ENCODE measurements at regions not wholly inside any gene's neighbourhood (a gene's known extent, or its start where the extent isn't known, plus 50 kb on each side); places are given as distances from the start of the nearest gene placed in this dataset.

DNA sequence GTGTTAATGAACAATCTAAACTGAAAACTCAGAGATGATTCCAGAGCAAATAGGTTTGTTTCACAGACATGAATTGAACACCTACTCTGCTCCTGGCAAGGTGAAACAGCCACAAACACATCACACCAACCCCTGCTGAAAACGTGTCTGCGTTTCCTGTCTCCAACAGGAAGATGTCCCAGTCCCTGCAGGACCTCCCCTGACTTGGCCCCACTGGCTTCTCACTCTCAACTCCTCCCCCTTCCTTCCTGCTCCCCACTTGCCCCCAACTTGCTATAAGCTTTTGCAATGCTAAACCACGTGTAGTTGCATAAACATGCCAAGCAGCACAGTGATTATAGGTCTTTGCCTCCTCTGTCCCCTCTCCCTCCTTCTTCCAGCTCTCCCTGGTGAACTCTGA lies 567.6 kb downstream of the BCL11B start:
- DNase-seq = no peak

DNA sequence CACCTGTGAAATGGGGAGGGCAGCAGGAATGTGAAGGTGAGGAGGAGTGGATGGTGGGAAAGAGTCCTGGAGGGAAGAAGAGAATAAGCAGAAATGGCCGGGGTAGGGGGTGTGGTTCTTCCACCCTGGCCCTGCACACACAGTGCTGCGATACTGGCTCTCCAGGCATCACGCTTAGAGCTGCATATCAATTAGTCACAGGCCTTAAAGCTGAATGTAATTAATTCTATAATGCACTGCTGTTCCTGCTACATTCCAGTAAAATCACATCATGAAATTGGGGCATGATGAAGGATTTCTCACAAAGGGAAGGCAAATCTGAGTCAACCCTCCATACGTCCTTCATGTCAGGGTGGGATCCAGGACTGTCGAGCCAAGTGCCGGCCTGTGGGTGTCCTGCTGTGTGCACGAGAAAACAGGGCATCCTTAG lies 566.1 kb downstream of the BCL11B start:
- no peak for DNase-seq

DNA sequence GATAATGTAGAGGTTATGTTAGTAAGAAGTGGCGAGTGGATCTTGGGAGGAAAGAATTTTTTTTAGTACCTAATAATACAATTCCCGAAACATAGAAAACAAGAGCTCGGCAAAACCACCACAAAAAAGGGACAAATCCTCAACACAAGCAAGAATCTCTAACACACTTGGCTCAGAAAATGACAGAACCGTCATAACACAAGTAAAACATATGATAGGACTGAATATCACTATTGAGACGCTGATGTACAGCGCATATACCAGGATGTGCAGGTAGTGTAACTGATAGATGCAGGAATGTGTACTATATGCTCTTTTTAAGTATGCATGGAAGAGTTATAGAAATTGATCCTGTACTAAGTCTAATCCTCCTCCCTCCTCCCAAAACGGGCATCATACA lies 564.5 kb downstream of the BCL11B start:
- no peak for DNase-seq

DNA sequence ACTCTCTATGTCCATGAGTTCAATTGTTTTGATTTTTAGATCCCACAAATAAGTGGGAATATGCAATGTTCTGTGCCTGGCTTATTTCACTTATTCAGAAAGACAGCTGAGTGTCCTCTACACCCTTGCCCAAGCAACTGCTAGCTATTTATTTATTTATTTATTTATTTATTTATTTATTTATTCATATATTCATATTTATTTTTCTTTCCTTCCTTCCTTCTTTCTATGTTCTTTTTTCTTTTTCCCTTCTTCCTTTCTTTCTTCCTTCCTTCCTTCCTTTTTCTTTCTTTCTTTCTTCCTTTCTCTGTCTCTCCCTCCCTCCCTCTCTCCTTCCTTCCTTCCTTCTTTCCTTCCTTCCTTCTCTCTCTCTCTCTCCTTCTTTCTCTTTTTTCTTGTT lies 563.4 kb downstream of the BCL11B start:
- DNase-seq = no peak

DNA sequence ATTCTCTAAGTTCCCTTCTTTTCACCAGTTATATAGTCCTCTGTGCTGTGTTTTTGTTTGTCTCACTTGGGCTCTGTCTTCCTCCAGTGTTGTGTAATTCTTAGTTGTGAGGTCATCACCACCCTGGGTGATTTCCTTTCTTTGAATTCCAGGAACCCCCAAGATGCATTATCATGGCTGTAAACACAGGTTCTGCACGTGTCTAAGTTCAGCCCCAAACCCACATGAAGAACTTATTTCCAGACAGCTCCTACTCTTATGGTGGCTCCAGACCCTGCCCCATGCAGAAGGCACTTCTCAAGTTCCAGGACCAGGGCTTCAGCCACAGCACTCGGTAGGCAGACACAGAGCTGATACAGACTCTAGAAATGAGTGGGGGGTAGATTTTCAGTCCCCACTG lies 560.5 kb downstream of the BCL11B start:
- no peak for DNase-seq

DNA sequence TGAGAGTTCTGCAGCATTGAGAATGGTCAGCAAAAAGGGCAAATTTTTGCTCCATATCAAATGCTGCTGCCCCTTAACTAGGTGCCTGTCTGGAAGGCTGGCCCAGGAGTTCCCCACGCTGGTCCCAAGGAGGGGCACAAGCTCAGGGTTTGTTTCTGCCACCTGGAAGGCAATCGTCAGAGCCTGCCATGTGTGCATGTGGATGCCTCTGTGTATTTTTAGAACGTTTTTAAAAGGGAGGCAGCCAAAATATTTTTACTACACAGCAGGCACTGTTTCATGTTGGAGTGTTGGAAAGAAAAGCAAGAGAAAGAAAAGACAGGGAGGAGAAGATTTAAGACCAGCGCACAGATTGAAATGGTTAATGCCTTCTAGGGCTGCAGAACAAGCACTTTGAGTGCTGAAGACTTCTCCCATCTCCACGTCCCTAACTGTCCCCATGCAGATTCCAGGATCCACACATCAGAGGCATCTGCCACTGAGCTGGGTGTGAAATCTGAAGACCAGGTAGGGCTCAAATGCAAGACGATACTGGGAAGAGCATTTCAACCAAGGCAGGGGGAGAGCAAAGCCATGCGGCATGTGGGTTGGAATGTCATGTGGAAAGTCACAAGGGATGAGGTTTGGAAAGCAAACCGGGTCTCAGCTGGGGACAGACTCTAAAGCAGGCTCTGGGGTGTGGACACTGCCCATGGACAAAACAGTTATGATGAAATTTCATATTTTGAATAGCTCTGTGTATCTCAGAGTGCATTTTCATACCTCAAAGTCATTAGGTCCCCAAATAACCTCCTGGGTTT lies 557.2 kb downstream of the BCL11B start:
- DNase-seq = no peak

DNA sequence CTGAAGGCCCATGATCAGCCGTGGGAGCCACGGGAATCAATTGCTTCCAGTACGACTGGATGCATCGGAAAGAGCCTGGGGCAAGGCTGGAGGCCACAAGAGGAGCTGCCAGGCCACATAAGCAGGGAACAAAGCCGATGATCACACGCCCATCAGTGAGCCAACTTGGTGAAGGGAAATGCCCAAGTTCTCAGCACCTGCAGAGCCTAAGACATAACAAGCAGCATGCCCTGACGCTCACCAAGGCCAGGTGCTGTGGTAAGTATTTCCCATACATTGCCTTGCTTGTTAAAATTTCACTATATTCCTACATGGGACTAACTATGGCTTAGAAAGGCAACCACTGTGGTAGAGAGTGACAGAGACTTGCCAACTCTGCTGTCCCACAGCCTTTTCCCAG lies 555.9 kb downstream of the BCL11B start:
- DNase-seq = no peak

DNA sequence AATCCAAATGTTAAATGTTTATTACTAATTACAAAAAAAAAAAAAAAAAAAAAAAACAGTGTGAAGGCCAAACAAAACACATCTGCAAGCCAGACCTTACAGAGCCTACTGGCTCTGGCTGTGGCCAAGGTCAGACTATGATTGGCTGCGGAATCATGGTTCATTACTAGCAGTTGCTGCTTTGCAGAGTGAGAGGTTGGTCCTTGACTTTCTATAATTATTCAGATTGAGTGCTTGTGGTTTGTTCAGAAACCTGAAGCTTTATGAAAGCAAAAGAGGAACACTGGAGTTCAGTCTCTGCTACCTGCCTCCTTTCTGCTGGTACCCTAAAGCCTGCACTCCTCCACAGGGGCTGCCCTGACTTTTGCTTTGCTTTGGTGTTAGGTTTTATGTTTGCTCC lies 550.9 kb downstream of the BCL11B start:
- no peak for DNase-seq

DNA sequence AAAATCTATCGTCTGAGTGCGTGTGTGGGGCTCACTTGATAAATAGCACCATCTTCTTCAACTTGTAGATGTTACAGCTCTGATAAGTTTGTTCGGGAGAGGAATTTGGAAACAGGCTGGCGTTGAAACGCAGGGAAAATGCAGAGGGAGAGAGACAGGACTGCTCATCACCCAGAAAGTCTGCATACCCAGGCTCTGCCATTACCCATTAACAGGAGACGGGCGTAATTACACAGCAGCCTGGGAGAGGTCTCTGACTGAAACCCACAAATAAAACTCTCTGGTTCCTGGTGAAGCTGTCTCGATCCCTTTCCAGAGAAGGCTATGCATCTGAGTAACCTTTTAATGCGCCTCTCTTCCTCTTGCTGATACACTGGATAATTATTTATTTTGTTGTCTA lies 547.3 kb downstream of the BCL11B start:
- DNase-seq = no peak

DNA sequence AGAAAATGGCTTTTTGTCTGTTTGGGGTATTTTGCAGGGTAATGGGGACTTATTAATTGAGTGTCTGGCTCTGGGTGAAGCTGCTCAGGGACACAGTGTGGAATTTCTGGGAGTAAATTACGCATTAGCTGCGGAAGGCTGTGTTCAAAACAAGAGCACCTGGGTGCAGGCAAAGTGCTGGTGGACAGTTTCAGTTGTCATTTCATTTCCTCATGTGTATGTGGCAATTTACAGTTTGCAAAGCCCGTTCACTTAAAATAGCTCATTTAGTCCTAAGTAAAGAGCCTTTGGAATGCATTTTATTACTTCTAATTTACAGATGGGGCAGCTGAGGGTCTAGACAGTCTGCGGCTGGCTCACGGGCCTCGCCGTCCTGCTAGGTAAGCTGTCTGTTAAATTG lies 546.8 kb downstream of the BCL11B start:
- no peak for DNase-seq

DNA sequence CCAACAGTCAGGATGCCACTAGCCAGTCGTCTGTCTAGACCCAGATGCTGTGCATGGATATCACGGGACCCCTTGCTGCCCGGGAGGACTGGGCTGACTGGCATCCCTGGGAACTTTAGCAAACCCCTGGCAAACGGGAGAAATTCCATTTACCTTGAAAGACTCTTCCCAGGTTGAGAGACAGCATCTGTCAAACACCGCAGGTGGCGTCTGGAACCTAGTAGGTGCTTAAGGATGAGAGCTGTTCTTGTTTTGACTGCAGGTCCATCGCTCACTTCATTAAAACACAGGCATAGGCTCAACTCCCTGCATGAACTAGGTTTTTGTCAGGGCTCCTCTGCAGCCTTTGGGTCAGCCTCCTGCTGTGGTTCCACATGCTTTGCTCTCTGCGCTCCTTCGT lies 546.3 kb downstream of the BCL11B start:
- no peak for DNase-seq

DNA sequence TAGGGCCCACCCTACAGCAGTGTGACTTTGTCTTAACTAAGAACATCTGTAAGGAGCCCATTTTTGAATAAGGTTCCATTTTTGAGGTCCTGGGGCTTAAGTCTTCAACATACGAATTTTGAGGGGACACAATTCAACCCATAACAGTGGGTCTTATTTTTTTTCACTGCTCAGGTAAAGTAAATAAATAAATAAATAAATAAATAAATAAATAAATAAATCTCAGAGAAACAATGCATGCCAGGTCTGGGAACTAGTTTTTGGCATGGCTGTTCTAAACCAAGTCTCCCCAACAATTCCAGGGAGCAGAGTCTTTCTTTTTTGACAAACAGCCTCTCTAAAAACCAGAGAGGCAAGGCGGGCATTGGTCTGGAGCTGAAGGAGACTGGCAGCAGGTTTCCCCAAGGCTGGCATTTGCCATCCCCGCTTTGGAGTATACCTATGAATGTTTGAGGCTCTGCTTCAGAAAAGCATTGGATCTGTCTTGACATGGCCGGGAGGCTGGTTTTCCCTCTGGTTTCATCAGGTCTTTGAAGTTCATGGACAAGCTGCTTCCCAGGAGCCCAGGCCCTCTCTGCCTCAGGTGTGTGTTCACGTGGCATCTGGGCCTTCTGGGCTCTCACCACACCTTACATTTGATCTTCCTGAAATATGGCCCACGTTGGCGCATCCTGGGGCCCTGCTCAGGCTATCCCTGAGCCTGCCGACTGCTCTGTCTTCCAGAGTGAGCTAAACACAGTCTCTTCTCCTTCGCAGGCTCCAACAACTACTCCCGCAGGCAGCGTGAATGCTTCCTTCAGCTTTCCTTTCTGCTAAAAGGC lies 545.2 kb downstream of the BCL11B start:
- DNase-seq = no peak

DNA sequence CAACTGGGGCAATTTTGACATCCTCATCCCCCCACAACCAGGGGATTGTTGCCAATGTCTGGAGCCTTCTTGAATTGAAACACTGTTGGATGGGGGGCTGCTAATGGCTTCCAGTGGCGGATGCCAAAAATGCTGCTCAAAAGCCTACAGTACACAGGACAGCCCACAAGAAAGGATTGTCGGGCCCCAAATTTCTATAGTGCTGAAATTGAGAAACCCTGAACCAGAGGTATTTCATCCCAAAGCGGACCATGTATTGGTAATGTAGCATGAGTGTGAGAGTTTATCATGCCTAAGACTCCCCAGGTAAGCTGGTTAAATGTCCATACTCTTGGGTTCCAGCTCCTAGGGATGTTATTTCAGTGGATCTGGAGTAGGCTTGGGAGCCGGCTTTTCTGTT lies 544.0 kb downstream of the BCL11B start:
- no peak for DNase-seq

DNA sequence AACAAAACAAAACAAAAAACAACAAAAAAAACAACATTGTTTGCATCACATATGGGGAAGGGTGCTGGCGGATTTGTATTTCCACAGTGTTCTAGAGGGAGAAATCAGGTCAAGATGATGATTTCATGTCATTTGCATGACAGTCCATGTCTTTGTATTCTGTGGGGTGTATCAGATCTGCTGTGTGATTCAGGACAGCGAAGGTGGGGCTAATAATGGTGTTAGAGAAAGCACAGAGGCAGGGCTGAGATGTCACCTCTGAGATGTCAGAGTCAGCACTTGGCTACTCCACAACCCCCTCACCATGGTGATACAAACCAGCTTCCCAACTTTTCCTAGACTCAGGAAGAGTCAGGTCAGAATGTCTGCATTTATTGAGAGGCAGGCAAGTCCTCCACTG lies 543.2 kb downstream of the BCL11B start:
- DNase-seq = no peak

DNA sequence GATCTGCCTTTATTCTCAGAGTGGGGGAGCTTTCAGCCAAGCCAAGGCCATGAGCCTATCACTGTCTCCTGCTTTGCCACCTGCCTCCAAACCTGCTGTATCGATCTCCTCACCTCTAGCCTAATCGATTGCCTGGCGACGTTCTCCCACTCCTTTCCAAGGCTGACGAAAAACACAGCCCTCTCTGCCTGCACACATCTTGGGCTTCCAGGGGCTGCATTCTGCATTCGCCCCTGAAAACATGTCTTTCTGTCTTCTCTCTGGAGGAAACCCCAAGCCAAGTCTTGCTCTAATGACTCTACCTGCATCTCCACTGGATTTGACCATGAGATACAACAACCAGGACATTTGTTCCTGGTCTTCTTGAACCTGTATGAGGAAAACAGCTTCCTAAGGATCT lies 540.7 kb downstream of the BCL11B start:
- DNase-seq = no peak

DNA sequence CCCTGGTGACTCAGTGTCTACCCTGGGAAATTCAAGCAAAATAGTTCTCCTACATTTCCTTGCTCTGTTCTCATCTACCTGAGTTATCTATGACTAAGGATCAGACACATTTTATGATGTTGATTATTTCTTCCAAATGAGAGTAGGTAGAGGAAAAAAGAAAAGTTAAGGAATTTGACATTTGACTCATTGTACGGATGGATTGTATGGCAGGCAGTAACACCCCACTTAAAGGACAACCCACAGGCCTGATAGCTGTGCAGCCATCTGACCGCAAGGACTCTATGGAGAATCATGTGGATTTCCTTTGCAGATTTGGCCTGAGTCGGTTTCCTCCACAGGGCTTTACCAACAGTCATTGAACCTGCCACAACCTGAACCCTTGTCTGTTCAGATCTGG lies 540.3 kb downstream of the BCL11B start:
- DNase-seq = no peak

DNA sequence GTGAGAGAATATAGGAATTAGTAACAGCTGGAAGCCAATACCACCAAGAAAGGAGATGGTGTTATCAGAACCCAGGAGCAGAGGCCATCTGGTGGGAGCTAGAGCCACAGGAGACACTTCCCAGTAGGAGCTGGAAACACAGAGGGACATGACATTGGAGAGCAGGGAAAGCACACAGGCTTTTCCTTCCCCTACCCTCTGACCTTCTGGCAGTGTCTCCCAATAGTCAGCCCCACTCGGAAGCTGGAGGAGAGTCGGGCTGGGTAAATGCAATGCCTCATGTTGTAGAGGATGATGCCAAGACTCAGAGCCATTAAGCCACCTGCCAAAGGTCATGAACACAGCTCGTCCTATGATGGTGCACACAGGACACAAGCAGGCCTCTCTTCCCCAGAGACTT lies 538.5 kb downstream of the BCL11B start:
- DNase-seq = no peak

DNA sequence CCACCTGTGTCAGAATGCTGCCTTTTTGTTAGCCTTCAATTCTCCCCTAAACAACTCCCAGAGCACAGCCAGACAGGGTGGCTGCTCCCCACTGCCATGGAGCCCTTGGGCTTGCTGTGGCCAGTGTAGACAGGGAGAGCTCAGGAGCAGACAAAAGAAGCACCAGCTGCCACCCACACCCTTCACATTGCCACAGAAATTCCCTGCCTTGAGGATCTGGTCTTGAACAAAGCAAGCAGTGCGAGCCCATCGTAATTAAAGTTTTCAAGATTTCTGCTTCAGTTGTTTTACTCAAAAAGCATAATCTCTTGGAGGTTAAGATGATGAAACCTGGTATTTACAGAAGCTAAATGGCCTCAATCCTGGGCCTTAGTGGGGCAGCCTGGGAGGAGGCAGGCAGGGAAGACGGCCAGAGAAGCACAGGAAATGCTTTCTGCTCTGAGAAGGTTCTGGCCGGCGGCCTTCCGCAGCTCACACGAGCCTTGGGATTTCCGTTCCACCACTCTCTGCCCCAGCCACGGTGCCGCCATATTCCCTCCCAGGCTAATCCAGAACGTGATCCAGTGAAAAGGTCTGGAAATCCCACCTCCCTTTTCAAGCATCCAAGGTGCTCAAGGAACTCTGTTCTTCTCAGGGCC lies 535.2 kb downstream of the BCL11B start:
- DNase-seq = no peak

DNA sequence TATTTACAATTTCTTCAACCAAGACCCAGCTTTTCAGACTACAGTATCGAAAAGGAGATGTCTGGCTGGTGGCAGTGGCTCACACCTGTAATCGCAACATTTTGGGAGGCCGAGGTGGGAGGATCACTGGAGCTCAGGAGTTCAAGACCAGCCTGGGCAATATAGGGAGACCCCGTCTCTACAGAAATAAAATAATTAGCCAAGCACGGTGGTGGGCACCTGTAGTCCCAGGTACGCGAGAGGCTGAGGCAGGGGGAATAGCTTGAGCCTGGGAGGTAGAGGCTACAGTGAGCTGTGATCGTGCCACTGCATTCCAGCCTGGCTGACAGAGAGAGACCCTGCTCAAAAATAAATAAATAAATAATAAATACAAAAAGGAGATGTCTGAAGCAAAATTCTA lies 530.5 kb downstream of the BCL11B start:
- DNase-seq = no peak

DNA sequence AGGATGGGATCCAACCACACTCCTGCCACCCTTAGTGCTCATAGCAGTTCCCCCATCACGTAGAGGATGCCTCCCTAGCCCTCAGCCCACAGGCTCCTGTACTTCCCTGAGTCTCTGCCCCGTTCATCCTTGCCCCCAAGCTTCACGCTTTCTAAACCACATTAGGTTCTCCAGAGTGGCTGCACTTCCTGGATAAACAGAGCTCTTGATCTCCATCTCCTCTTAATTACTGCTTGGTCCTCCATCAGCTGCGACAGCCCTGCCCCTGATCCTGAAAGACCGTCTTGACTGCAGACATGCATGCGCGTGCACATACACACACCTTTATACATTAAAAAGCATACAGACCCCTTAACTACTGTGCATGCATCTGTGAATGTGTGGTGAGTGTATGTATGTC lies 530.0 kb downstream of the BCL11B start:
- no peak for DNase-seq

DNA sequence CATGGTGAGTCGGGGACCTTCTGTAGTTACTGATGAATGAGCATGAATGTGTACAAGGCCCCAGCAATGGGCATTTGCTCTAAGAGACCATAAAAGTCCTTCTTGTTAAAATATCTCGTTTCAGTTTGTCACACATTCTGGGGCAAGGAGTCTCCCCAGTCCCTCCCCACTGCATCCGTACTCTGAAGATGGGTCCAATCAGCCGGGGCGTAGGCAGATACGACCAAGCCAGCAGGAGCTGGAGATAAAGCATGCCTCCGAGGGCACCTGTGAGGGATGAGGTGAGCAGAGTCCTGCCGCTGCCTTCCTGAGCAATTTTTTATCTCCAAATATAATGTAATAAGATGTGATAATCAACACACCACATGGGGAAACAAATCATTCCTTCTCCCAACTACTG lies 528.5 kb downstream of the BCL11B start:
- no peak for DNase-seq

DNA sequence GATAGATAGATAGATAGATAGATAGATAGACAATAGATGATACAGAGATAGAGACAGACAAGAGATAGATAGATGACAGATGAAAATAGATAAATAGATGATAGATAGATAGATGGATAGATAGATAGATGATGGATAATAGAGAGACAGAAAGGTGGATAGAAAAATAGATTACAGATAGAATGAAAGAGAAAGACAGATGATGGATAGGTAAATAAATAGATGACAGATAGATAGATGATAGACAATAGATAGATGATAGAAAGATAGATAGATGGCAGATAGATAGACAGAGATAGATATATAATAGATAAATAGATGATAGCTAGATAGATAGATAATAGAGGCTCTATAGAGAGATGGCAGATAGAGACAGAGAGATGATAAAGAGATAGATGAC lies 523.0 kb downstream of the BCL11B start:
- DNase-seq = no peak

DNA sequence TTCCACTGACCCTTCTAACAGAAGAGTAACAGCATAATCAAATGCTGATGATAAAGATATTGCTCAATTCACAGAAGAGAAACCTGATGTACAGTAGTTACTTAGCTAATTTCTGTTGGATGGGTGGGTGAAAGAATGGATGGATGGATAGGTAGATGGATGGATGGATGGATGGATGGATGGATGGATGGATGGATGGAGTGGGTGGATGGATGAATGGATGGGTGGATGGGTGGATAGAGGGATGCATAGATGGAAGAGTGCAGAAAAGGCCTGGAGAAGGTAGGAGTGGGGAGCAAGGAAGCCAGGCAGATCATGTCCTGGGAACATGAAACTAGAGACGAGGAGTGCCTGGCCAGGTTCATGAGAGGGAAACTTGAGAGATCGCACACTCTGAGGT lies 520.9 kb downstream of the BCL11B start:
- DNase-seq = no peak

DNA sequence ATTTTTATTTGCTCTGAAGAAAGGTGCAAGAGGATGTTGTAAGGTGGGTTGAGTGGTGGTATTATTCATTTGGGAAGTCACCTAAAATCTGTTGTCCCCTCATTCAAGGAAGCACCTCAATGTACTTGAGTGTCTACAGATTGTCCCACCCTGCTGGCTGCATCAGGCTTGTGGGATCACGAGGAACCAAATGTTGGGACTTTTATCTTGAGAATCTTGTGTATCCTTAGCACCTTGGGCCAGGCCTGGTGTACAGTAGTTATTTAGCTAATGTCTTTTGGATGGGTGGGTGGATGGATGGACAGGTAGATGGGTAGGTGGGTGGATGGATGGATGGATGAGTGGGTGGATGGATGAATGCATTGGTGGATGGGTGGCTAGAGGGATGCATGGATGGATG lies 519.3 kb downstream of the BCL11B start:
- no peak for DNase-seq

All from NCI-H446 treated with DMSO at 0.1 percent for 48 hours (cell line).